HG02623 (cell line): ENCODE measurements at regions not wholly inside any gene's neighbourhood (a gene's known extent, or its start where the extent isn't known, plus 50 kb on each side); places are given as distances from the start of the nearest gene placed in this dataset.

Source experiments
- ATAC-seq: cut with Tn5 transposase; IDR thresholded peaks from one replicate; pipeline ENCODE4 v1.9.1; 2021; ENCODE audit warnings: moderate library complexity; ENCODE audit not compliant: unreplicated experiment

GRCh38 chr4:32455231-32455630 is 1735.1 kb downstream of the PCDH7 start:
- no peak for ATAC-seq

GRCh38 chr4:32460972-32461371 is 1740.8 kb downstream of the PCDH7 start:
- ATAC-seq, result no peak

GRCh38 chr4:32462944-32463343 is 1742.8 kb downstream of the PCDH7 start:
- no peak for ATAC-seq

- ATAC-seq, result no peak
Observed at GRCh38 chr4:32470087-32470585, 1750.0 kb downstream of the PCDH7 start.

GRCh38 chr4:32472918-32473317 is 1752.7 kb downstream of the PCDH7 start:
- ATAC-seq, result no peak

GRCh38 chr4:32475710-32476109 is 1755.5 kb downstream of the PCDH7 start:
- ATAC-seq, result no peak

GRCh38 chr4:32477518-32477917 is 1757.3 kb downstream of the PCDH7 start:
- no peak for ATAC-seq

GRCh38 chr4:32485956-32486355 is 1765.8 kb downstream of the PCDH7 start:
- no peak for ATAC-seq

- ATAC-seq, result no peak
Observed at GRCh38 chr4:32488690-32489089, 1768.5 kb downstream of the PCDH7 start.

GRCh38 chr4:32499171-32499570 is 1779.0 kb downstream of the PCDH7 start:
- no peak for ATAC-seq

GRCh38 chr4:32503241-32503640 is 1783.1 kb downstream of the PCDH7 start:
- ATAC-seq, result no peak

GRCh38 chr4:32506067-32506466 is 1785.9 kb downstream of the PCDH7 start:
- ATAC-seq, result no peak

GRCh38 chr4:32519060-32519459 is 1798.9 kb downstream of the PCDH7 start:
- no peak for ATAC-seq

GRCh38 chr4:32525420-32525819 is 1805.3 kb downstream of the PCDH7 start:
- no peak for ATAC-seq

- no peak for ATAC-seq
Observed at GRCh38 chr4:32544846-32545245, 1824.7 kb downstream of the PCDH7 start.

- no peak for ATAC-seq
Observed at GRCh38 chr4:32551943-32552342, 1831.8 kb downstream of the PCDH7 start.

GRCh38 chr4:32560306-32560705 is 1840.1 kb downstream of the PCDH7 start:
- no peak for ATAC-seq

- no peak for ATAC-seq
Observed at GRCh38 chr4:32562010-32562409, 1841.8 kb downstream of the PCDH7 start.

- ATAC-seq, result no peak
Observed at GRCh38 chr4:32564626-32565025, 1844.5 kb downstream of the PCDH7 start.

GRCh38 chr4:32569861-32570260 is 1849.7 kb downstream of the PCDH7 start:
- ATAC-seq, result no peak

- no peak for ATAC-seq
Observed at GRCh38 chr4:32572366-32572765, 1852.2 kb downstream of the PCDH7 start.

GRCh38 chr4:32574803-32575202 is 1854.6 kb downstream of the PCDH7 start:
- ATAC-seq, result no peak

GRCh38 chr4:32589097-32589496 is 1868.9 kb downstream of the PCDH7 start:
- no peak for ATAC-seq

GRCh38 chr4:32589853-32590252 is 1869.7 kb downstream of the PCDH7 start:
- ATAC-seq, result no peak
